GM18873 (cell line): ENCODE measurements at regions not wholly inside any gene's neighbourhood (a gene's known extent, or its start where the extent isn't known, plus 50 kb on each side); places are given as distances from the start of the nearest gene placed in this dataset.

Experiments used
- ATAC-seq: cut with Tn5 transposase; IDR thresholded peaks from one replicate; pipeline ENCODE4 v1.9.1; 2021; ENCODE audit warnings: mild to moderate bottlenecking, moderate library complexity, moderate number of reproducible peaks; ENCODE audit not compliant: unreplicated experiment, low FRiP score

- ATAC-seq = no peak
Measured at GRCh38 chr4:167642250-167642649, 408.0 kb upstream of the SPOCK3 start.

GRCh38 chr4:167645358-167645757 lies 411.1 kb upstream of the SPOCK3 start:
- ATAC-seq = no peak

- ATAC-seq = no peak
Measured at GRCh38 chr4:167652267-167652666, 418.0 kb upstream of the SPOCK3 start.

- ATAC-seq = no peak
Measured at GRCh38 chr4:167688660-167689142, 403.6 kb upstream of the ANXA10 start.

GRCh38 chr4:167702391-167702790 lies 389.9 kb upstream of the ANXA10 start:
- ATAC-seq = no peak

- no peak for ATAC-seq
Measured at GRCh38 chr4:167711517-167711916, 380.8 kb upstream of the ANXA10 start.

GRCh38 chr4:167713756-167714155 lies 378.6 kb upstream of the ANXA10 start:
- ATAC-seq = no peak

GRCh38 chr4:167715176-167715575 lies 377.2 kb upstream of the ANXA10 start:
- no peak for ATAC-seq

- no peak for ATAC-seq
Measured at GRCh38 chr4:167717495-167717894, 374.8 kb upstream of the ANXA10 start.

GRCh38 chr4:167721617-167722486 lies 370.5 kb upstream of the ANXA10 start:
- no peak for ATAC-seq

GRCh38 chr4:167722487-167722808 lies 369.9 kb upstream of the ANXA10 start:
- ATAC-seq = no peak

- ATAC-seq = no peak
Measured at GRCh38 chr4:167724941-167725340, 367.4 kb upstream of the ANXA10 start.

- no peak for ATAC-seq
Measured at GRCh38 chr4:167730769-167731168, 361.6 kb upstream of the ANXA10 start.

- no peak for ATAC-seq
Measured at GRCh38 chr4:167745024-167745687, 347.2 kb upstream of the ANXA10 start.

- ATAC-seq = no peak
Measured at GRCh38 chr4:167767281-167767680, 325.1 kb upstream of the ANXA10 start.

GRCh38 chr4:167774646-167775045 lies 317.7 kb upstream of the ANXA10 start:
- no peak for ATAC-seq

- ATAC-seq = no peak
Measured at GRCh38 chr4:167775375-167775774, 317.0 kb upstream of the ANXA10 start.

GRCh38 chr4:167779280-167779679 lies 313.1 kb upstream of the ANXA10 start:
- no peak for ATAC-seq

GRCh38 chr4:167779864-167780263 lies 312.5 kb upstream of the ANXA10 start:
- ATAC-seq = no peak

GRCh38 chr4:167784826-167785225 lies 307.5 kb upstream of the ANXA10 start:
- no peak for ATAC-seq

GRCh38 chr4:167785523-167785922 lies 306.8 kb upstream of the ANXA10 start:
- ATAC-seq = no peak

- no peak for ATAC-seq
Measured at GRCh38 chr4:167786504-167786903, 305.8 kb upstream of the ANXA10 start.
